Stimulated activated naive CD4-positive, alpha-beta T cell (primary cell): ENCODE measurements at regions not wholly inside any gene's neighbourhood (a gene's known extent, or its start where the extent isn't known, plus 50 kb on each side); places are given as distances from the start of the nearest gene placed in this dataset.
A peak's percentile ranks its signal among the peaks of the same experiment; 100 is the strongest.
"Not testable (repeated sequence)": the region's sequence is repeated elsewhere in the genome, so short reads cannot be mapped to it uniquely, and the experiment has no call there.

Source experiments
- DNase-seq, 6 experiments: peaks; one replicate each; lab custom pipeline; 2025; lab: John Stamatoyannopoulos, UW

GRCh38 chr12:124475295-124476010 lies 92.0 kb downstream of the NCOR2 start:
- DNase-seq: no peak

GRCh38 chr12:124474709-124475108 lies 92.7 kb downstream of the NCOR2 start:
- no peak for DNase-seq

GRCh38 chr12:124472690-124473279 lies 94.6 kb downstream of the NCOR2 start:
- no peak for DNase-seq

- DNase-seq: no peak
These were observed 95.6 kb downstream of the NCOR2 start for GRCh38 chr12:124471828-124472227.

GRCh38 chr12:124470806-124471205 lies 96.6 kb downstream of the NCOR2 start:
- DNase-seq: no peak

GRCh38 chr12:124470139-124470538 lies 97.3 kb downstream of the NCOR2 start:
- no peak for DNase-seq

- peak in 1 of 6 experiments; percentile 5 for DNase-seq
These were observed 98.1 kb downstream of the NCOR2 start for GRCh38 chr12:124469193-124469888.

GRCh38 chr12:124467549-124467948 lies 99.9 kb downstream of the NCOR2 start:
- DNase-seq: not testable (repeated sequence)

GRCh38 chr12:124466216-124467128 lies 100.9 kb downstream of the NCOR2 start:
- DNase-seq: peak; percentile 75 to 84 (median 79)

- no peak for DNase-seq
These were observed 101.9 kb downstream of the NCOR2 start for GRCh38 chr12:124465473-124465872.

GRCh38 chr12:124464830-124465229 lies 102.6 kb downstream of the NCOR2 start:
- no peak for DNase-seq

GRCh38 chr12:124464062-124464461 lies 103.3 kb downstream of the NCOR2 start:
- DNase-seq: no peak

GRCh38 chr12:124463341-124463921 lies 104.0 kb downstream of the NCOR2 start:
- no peak for DNase-seq

- no peak for DNase-seq
These were observed 104.7 kb downstream of the NCOR2 start for GRCh38 chr12:124462750-124463149.

- no peak for DNase-seq
These were observed 105.4 kb downstream of the NCOR2 start for GRCh38 chr12:124461851-124462623.

- DNase-seq: no peak
These were observed 106.2 kb downstream of the NCOR2 start for GRCh38 chr12:124461241-124461673.

- no peak for DNase-seq
These were observed 106.6 kb downstream of the NCOR2 start for GRCh38 chr12:124460771-124461170.

- no peak for DNase-seq
These were observed 107.4 kb downstream of the NCOR2 start for GRCh38 chr12:124459852-124460645.

- no peak for DNase-seq
These were observed 108.2 kb downstream of the NCOR2 start for GRCh38 chr12:124458992-124459851.
